ENCODE measurements at regions not wholly inside any gene's neighbourhood (a gene's known extent, or its start where the extent isn't known, plus 50 kb on each side); places are given as distances from the start of the nearest gene placed in this dataset.

DNA sequence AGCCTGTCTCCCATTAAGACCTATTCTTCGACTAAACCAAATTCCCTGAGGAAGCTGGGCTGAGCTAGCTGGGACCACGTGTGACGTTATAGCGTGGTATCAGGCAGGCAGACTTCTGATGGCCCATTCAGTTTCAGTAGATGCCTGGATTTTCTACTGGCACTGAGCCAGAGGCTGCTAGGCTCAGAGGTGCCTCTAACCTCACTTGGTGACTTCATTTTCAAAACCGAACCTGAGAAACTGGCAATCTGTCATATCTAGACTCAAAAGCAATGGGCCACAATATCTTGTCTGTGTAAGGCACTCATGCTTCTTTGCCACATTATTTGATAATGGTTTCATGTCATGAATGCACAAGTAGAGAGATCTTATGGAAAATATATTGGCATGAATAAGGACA is 352.1 kb upstream of the AZI2 start:
- TF ChIP-seq, protein P1, sequence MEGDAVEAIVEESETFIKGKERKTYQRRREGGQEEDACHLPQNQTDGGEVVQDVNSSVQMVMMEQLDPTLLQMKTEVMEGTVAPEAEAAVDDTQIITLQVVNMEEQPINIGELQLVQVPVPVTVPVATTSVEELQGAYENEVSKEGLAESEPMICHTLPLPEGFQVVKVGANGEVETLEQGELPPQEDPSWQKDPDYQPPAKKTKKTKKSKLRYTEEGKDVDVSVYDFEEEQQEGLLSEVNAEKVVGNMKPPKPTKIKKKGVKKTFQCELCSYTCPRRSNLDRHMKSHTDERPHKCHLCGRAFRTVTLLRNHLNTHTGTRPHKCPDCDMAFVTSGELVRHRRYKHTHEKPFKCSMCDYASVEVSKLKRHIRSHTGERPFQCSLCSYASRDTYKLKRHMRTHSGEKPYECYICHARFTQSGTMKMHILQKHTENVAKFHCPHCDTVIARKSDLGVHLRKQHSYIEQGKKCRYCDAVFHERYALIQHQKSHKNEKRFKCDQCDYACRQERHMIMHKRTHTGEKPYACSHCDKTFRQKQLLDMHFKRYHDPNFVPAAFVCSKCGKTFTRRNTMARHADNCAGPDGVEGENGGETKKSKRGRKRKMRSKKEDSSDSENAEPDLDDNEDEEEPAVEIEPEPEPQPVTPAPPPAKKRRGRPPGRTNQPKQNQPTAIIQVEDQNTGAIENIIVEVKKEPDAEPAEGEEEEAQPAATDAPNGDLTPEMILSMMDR (IDR thresholded peaks at IDR 0.05; ENCODE audit: low read length) = no peak
- no peak for TF ChIP-seq EZH2 (optimal IDR thresholded peaks at IDR 0.05; ENCODE audit: low read depth, low read length)
- no peak for TF ChIP-seq EZH2phosphoT487 (IDR thresholded peaks at IDR 0.05; ENCODE audit: low read length)

Measured in MM.1S (cell line).